HG02759 (cell line): ENCODE measurements at regions not wholly inside any gene's neighbourhood (a gene's known extent, or its start where the extent isn't known, plus 50 kb on each side); places are given as distances from the start of the nearest gene placed in this dataset.
"Not testable (repeated sequence)": the region's sequence is repeated elsewhere in the genome, so short reads cannot be mapped to it uniquely, and the experiment has no call there.

Experiments
- ATAC-seq: cut with Tn5 transposase; IDR thresholded peaks from one replicate; pipeline ENCODE4 v1.9.1; 2021; ENCODE audit warnings: mild to moderate bottlenecking, moderate library complexity; ENCODE audit not compliant: unreplicated experiment

DNA sequence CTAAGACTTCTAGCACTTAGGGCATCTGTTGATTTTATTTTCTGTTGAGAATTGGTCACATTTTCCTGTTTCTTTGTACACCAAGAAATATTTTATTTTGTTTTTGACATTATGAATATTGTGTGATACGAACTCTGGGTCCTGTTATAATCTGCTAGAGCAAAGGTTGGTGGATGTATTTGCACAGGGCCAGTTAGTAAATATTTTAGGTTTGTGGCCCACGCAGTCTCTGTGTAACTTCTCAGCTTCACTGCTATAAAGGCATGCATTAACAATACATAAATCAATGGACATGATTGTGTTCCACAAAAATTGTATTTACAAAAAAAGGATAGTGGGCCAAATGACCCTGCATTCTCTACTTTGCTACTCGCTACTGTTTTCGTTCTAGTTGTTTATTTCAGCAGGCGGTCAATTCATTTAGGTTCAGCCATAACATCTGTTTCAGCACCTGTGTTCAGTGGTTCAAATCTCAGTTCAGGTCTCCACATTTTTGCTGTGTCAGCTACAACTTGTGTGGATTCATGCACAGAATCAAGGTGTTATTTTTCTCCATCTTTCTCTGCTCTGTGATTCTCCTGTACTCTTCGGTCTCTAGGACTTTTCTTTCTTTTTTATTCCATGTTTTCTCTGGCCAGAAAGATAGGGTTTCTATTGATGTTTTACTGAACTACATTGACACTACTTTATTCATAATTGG is 786.2 kb downstream of the ETS1 start:
- no peak for ATAC-seq

DNA sequence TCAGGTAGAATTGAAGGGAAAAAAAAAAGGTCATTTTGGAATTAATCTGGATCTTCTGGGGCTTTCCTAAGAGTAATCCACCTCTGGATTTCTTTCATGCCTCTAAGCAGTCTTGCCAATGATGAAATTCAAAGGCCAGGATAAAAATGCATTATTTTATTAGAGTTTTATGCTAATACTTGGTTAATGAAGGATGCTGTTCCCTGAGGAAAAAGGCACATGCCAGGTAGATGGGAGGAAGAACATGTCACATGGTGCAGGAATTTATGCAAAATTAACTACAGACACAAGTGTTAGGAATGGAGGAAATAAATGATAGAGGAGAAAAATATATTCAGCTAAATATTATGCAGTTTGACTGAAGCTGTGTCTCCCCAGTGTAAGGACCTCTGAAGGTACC is 792.0 kb downstream of the ETS1 start:
- no peak for ATAC-seq

DNA sequence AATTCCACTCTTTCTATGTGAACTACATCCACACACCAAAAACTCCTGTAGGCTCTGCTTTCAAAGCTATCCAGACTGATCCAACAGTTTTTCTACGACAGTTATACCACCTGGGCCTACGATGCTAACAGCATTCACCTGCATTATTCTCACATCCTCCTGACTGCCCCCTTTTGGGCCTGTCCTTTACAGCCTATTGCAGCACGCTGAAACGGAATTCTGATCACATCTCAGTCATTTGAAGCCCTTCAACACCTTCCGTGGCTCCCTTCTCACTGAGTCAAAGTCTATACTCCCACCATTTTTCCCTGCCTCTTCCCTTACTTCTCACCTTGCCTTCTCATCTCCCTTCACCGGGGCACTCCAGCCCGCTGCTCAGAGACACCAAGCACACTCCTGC is 791.3 kb upstream of the KIRREL3 start:
- ATAC-seq: no peak

DNA sequence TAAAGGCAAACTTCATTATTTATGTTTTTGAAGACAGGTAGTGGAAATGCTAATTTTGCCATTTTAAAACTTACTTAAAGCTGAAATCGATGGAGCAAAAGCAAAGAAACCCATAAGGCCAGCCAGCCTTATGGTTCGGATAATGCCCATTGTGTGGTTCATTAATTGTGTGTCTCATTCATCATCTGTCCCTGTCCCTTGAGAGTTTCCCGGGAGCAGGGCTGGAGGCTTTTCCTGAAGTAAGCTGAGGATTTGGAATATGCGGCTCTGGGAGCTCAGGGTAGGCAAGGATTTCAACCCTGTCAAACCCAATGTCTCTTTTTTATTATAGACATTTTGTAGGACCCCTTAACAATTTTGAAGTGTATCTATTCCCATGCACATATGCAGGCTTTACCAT is 790.0 kb upstream of the KIRREL3 start:
- ATAC-seq: no peak

DNA sequence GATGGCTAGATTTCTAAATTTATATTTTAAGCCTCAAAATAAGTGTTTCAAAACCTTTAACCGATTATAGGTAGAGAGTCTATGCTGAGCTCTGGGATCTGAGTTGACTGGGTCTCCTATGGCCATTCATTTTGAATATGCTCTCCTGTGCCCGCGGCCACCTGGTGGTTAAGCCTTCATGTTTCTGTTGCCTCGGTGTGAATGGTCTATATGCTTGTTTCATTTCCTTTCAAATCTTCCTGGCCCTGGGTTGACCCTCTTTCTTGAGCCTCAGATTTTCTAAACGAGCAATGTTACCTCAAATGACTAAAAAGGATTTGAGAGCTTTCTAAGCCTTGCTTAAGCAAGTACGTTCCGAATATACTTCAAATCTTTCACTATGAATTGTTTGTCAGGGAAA is 789.4 kb upstream of the KIRREL3 start:
- ATAC-seq: no peak

DNA sequence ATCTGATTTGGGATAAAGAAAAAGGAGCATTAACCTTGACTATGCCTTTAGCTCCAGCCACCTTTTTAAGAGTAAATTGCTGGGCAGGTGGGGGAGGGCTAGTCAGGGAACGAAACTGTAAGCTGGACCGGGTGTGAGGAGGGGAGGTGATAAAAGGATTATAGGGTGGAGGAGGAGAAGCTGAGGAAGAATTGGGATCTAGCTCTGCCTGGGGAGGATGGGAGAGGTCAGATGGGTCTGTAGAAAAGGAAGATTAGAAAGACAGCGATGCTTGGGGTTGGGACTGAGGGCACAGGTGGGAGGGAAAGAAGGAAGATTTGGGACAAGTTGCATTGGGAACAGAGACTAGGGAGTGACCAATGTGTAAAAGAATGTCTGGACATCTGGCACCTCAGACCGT is 772.4 kb upstream of the KIRREL3 start:
- ATAC-seq: not testable (repeated sequence)

DNA sequence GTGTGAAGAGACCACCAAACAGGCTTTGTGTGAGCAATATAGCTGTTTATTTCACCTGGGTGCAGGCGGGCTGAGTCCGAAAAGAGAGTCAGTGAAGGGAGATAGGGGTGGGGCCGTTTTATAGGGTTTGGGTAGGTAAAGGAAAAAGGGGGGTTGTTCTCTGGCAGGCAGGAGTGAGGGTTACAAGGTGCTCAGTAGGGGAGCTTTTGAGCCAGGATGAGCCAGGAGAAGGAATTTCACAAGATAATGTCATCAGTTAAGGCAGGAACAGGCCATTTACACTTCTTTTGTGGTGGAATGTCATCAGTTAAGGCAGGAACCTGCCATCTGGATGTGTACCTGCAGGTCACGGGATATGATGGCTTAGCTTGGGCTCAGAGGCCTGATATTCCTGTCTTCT is 768.4 kb upstream of the KIRREL3 start:
- not testable (repeated sequence) for ATAC-seq

DNA sequence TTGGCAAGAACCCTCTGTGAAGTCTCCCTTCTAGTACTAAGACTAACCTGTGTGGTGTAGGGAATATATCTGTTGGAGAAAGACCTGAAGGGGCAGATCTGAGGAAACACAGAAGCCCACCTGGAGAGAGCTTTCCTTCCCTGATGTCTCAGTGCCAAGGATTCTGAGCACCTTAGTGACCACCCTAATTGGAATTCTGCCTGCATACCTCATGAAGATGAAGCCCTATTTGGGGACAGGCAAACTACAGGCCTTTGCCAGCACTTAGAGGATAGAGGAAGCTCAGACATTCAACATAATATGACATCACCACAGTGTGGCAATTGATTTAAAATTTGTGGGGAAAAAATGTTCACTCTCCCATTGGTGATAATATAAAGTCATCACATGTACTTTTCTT is 766.2 kb upstream of the KIRREL3 start:
- no peak for ATAC-seq

DNA sequence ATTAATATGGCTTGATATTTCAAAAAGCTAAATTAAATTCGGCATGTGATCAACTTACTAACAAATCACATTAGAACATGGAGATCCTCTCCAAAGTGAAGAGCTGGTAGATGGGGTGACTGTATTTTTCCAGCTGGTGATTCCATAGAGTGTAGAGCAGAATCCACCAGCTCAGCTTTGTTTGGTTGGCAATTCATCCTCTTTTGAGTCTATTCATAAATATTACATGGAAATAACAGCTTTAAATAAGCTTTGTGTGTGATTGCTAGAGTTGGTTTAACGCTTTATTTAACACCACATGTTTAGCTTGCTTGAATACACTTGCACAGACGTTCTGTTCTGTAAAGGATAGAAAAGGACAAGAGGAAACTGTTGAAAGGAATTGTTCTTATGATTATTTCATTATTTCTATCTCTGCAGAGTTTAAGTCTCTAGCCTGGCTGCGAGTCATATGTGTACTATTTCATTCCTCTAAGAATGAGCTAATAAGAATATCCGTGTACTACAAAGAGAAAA is 738.3 kb upstream of the KIRREL3 start:
- no peak for ATAC-seq

DNA sequence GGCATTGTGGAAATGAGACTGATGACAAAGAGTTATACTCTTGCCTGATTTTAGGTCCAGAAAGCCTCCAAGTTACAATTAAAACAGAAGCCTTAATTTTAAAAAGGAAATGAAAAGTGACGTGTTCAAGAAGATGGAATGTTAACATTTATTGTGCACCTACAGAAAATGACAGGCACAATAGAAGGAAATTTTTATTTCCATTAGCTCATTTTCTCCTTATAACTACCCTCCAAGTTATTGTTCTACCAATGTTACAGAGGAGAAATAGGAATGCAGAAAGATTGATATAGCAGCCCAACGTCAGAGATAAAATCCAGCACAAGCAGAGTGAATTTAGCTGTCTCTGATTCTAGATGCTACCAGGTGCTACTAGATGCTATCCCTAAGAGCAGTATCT is 736.9 kb upstream of the KIRREL3 start:
- ATAC-seq: no peak

DNA sequence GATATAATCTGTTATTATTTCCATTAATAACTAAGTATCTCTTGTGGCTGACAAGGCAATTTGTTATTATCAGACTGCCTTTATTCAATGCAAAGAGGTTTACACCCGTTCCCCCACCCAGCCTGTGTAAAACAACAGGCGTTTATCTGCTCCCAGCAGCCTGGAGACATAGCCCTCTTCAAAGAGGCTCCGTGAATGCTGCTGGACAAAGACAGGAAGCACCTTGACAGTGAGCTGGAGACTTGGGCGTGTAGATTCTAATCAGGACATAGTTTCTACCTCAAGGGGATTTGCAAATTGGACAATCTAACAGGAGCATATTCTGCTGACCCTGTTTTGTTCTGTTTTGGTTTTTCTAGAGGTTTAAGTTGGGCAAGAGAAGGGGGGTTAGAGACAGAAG is 733.0 kb upstream of the KIRREL3 start:
- no peak for ATAC-seq

DNA sequence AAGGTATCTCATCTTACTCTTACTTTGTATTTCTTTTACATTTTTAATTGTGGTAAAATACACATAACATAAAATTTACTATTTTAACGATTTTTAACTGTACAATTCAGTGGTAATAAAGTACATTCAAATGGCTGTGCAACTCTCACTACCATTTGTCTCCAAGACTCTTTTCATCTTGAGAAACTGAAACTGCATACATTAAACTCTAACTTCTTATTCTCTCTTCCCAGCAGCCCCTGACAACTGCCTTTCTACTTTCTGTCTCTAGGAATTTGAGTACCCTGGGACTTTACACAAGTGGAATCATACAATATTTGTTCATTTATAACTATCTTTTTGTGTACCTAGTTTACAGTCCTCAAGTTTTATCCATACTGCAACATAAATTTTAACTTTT is 725.8 kb upstream of the KIRREL3 start:
- ATAC-seq: no peak

DNA sequence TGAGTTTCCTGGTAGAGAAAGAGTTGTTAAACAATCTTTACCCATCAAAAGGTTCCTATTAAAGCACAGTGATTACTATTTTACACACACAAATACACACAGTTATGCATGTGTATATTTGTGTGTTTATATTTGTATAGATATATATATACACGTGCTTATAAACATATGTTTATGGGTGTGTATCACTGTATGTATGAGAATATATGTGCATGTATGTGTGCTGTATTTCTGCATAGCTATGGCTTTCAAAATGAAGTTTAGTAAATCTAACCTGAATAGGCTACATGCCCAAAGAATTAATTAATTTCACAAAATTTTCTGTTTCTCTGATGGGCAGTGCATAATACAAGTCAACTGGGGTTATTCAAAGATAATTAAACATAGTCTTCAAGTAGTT is 723.1 kb upstream of the KIRREL3 start:
- ATAC-seq: no peak

DNA sequence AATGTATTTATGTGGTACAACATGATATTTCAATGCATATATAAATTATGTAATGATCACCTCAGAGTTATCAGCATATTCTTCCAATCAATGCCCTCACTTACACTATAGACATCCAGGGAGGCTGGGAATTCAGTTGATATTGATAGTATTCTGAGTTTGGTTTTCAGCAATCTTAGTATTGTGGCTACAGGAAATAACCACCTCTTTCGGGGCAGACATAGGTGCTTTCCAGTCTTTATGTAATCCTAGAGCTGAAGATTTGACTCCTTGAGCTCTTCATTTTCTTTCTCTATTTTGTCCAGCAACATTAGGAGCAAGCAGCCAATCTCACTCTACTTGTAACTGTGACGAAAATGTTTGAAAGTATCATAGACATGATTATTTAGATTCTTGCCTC is 712.7 kb upstream of the KIRREL3 start:
- ATAC-seq: no peak

DNA sequence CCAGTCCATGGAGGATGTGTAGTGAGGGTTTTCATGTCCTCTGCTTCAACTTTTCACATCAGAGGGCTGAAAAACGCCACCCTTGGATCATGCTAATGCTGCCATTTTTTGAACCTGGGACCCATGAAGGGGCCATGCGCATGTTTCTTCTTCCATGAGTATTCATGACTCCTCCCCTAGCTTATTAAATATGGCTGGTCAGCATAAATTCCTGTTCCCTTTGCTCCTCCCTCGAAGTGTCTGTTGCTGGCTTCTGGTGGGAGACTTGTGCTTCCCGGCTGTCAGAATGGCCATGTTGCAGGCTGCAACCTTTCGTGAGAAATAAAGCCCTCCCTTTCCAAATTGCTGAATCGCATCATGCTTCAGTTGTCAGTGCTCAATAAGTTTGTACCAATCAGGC is 711.2 kb upstream of the KIRREL3 start:
- no peak for ATAC-seq

DNA sequence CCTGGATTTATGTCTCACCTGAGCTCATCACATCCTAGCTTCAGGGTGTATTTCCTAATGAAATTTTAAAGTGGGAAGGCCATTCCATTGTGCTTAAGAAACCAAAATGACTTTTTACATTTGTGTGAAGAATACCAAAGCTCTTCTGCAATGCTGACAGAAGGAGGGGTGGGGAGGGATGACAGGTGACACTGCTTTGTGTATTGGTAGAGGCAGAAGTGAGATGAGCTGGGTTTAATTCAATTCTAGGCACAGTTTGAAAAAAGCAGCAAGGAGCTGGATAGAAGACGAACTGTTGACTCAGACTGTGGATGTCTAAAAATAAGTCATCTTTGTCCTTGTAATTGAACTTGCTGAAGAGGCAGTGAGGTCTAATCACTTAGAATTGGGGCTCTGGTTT is 710.3 kb upstream of the KIRREL3 start:
- ATAC-seq: no peak

DNA sequence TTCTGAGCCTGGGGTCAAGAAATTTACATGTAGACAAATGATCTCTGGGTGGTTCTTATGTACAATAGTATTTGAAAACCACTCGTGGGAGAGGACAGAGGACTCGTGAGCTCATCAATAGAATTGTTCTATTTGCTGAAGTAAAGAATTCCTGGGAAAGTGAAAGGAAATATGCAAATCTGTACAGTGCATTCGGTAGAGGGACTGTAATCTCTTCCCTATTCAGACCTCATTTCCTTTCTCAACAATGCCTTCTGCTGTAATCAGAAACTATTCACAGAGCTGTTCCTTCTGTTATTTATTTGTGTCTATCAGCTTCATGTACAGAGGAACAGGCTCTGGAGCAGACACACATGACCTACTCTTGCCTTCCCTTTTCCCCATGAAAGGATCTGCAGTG is 709.4 kb upstream of the KIRREL3 start:
- ATAC-seq: no peak

DNA sequence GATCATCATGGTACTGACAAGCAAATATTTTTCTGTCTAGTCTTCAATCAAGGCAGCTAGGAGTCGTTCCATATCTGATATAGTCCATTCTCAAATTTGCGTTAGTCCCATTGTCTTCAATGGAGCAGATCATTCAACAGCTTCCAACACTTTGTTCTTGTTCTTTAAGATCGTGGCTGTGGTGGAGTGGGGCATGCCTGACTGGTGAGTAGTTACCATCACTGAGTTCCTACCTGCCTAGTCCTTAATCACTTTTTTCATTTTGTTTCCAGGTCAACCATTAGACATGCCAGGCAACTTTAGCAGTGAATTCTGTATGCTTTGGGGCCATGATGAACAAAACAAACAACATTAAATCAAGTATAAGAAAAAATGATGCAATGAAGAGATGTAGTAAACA is 693.1 kb upstream of the KIRREL3 start:
- ATAC-seq: no peak

DNA sequence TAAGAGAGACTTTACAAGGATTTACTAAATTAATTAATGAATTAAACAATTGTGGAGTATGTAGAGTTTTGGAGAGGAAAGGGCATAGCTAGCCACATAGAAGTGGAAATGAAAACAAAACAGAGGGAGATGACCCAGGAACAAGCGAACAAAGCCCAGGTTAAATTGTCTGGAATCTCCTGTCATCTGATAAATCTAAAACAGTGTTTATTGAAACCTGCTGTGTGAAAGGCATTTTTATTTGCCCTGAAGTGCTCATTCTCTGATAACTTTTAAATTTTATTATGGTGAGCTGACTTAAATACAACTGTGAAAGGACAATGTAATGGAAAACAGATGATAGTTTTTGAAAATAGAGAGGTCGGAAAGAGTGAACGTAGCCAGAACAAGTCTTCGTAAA is 682.8 kb upstream of the KIRREL3 start:
- ATAC-seq: no peak

DNA sequence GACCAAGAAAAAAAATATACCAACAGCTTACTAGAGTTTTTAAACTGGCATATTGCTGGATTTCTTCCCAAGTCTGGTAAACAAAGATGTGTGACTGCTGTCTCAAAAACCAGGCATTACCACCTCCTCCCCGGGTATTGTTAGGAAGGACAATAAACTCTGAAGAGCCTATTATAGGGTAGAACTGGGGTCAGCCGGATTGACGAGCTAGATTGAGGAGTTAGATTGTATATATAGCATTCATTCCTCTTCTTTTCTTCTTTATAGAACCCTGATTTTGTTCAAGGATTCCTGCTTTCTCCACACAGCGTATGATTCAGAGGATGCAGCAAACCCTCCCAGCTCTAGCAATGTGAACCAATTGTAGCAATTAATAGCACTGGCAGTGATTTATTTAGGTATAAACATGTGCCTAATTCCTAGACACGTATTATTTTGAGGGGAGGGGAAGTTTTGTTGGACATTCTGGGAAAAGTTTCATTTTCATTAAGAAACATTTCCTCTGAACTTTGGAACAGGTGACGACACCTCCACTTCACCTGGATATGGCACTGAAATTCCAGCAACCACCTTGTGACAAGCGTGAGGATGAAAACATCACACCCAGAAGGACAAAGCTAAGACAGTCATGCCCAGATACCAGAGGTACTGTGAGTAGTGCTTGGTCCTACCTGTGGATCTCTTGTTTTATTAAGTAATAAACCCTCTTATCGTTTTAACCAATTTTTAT is 679.4 kb upstream of the KIRREL3 start:
- no peak for ATAC-seq

DNA sequence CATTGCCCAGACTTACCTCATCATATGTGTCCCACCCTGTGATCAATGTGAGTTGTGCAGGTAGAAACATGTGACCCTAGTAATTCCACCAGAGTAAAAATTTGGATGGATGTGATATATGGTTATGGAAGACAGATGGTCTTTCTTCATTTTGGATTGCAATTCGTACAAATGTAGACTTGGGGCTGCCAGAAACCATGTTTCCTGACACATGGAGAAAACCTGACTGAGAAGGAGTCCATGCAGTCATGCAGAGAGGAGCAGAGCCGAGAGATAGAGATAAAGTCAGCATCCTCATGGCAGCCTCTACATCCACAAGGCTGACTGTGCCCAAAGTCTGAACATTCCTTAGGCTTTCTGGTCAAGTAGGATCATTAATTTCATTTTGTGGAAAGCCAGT is 678.1 kb upstream of the KIRREL3 start:
- no peak for ATAC-seq

DNA sequence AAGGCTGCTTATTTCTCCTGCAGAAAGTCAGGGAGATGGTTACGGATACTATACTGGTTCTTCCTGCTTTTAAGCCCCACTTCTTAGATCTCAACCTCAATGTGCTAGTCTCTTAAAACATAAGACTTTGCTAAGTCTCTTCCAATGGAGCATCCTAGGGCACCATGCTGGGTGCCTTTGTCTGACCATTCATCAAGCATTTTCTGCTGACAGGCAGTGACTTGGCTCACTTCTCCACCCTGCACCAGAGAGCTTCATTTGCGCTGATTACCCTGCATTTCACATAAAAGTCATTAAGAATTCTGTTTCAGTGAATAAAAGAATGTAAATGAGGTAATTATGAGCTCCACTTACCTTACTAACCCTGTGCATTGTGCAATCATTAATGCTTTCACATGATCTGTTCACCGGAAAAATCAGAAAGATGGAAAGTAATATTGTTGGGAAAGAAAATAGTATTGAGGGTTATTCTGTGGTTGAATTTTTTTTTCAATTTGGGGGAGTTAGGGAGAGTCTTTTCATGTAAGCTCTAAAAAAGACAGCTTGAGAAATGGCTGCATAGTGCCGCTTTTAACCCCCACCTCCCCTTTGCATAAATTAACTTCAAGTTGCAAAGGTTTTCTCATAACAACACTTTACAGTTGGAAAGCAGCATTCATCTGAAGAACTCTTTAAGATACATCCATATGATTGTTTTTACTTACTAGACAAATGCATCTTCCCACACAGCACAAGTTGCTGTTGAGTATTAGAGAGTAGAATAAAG is 677.3 kb upstream of the KIRREL3 start:
- no peak for ATAC-seq
